A549 (cell line): ENCODE measurements at regions not wholly inside any gene's neighbourhood (a gene's known extent, or its start where the extent isn't known, plus 50 kb on each side); places are given as distances from the start of the nearest gene placed in this dataset.

Experiments used
- ATAC-seq, 2 experiments: fragments of 200-7000 bp in 1 of 2; fragments of >200 bp in 1 of 2; cut with Nextera tagmentation in 1 of 2; cut with Tn5 transposase in 1 of 2; 3 replicates each; pipeline versions ENCODE4 v1.8.0 to v1.9.1; 2018 to 2020; ENCODE audit warnings: mild to moderate bottlenecking in 1 of 2, moderate library complexity in 1 of 2
- CTCF ChIA-PET: fragments of 300-600 bp; sonication (Branson Sonifier 250); formaldehyde crosslinking; extraction: SDS; loops from one replicate; lab custom pipeline; 2021; ENCODE audit warnings: antibody characterized with exemption, inconsistent platforms; lab: Yijun Ruan, JAX
- POLR2A ChIA-PET: fragments of 350-600 bp; formaldehyde crosslinking; extraction: SDS; loops from one replicate; lab custom pipeline; 2021; ENCODE audit warnings: antibody characterized with exemption, inconsistent platforms; lab: Yijun Ruan, JAX
- DNase-seq, 2 experiments: peaks; one replicate each; pipeline versions ENCODE4 v3.0.0 to v3.0.0-alpha.2; 2011 to 2016; ENCODE audit warnings: low read depth in 1 of 2, low spot score in 1 of 2
- FAIRE-seq: peaks from 2 replicates; lab custom pipeline; 2011; peaks lifted over from hg19 to GRCh38; lab: Jason Lieb, UNC
- H3K27ac ChIP-seq, 2 experiments: fragments of >200 bp; sonication (Bioruptor Twin); formaldehyde crosslinking; 3 replicates each; pipeline ENCODE4 v1.5.1; 2016 to 2017
- H3K4me1 ChIP-seq: fragments of >200 bp; sonication (Bioruptor Twin); formaldehyde crosslinking; 3 replicates; pipeline ENCODE4 v1.6.1; 2016
- H3K4me2 ChIP-seq: fragments of >200 bp; sonication (Bioruptor Twin); formaldehyde crosslinking; 3 replicates; pipeline ENCODE4 v1.6.1; 2016
- H3K4me3 ChIP-seq: fragments of >200 bp; sonication (Bioruptor Twin); formaldehyde crosslinking; 3 replicates; pipeline ENCODE4 v1.5.1; 2016
- H3K9me3 ChIP-seq: fragments of >200 bp; sonication (Bioruptor Twin); formaldehyde crosslinking; 3 replicates; pipeline ENCODE4 v1.6.1; 2016
- CBX2 ChIP-seq: fragments of 200-600 bp; sonication (generic); IDR thresholded peaks from 2 replicates; pipeline ENCODE4 v1.6.1; 2016; ENCODE audit warnings: low read depth, mild to moderate bottlenecking, borderline replicate concordance
- CEBPB ChIP-seq, 2 experiments: fragments of >200 bp in 1 of 2; sonication (Bioruptor Twin) in 1 of 2; formaldehyde crosslinking in 1 of 2; IDR thresholded peaks; 2 replicates each; pipeline ENCODE4 v1.6.1; 2012 to 2016
- CHD2 ChIP-seq: fragments of 150-350 bp; IDR thresholded peaks from 2 replicates; pipeline ENCODE4 v1.6.1; 2014; ENCODE audit warnings: low read length; ENCODE audit not compliant: partially characterized antibody
- GATA3 ChIP-seq: IDR thresholded peaks from 2 replicates; pipeline ENCODE4 v1.6.1; 2012; ENCODE audit warnings: borderline replicate concordance
- HDAC2 ChIP-seq: fragments of 200-600 bp; sonication (generic); IDR thresholded peaks from 2 replicates; pipeline ENCODE4 v1.6.1; 2016
- HEYL ChIP-seq: fragments of 250-450 bp; sonication (Bioruptor Pico); IDR thresholded peaks from 2 replicates; pipeline ENCODE4 v1.8.0; 2021; ENCODE audit warnings: mild to moderate bottlenecking, moderate library complexity
- HOXB13 ChIP-seq: fragments of 250-450 bp; sonication (Bioruptor Pico); IDR thresholded peaks from 2 replicates; pipeline ENCODE4 v1.5.0; 2020; ENCODE audit warnings: low read depth, mild to moderate bottlenecking, moderate library complexity
- JUN ChIP-seq, 2 experiments: fragments of >200 bp; sonication (Bioruptor Twin); formaldehyde crosslinking; IDR thresholded peaks; 2 replicates in 1 of 2; 3 replicates in 1 of 2; pipeline ENCODE4 v1.6.1; 2016 to 2017
- JUNB ChIP-seq: fragments of >200 bp; sonication (Bioruptor Twin); formaldehyde crosslinking; IDR thresholded peaks from 2 replicates; pipeline ENCODE4 v1.6.1; 2016
- KDM5A ChIP-seq: fragments of 200-600 bp; sonication (generic); IDR thresholded peaks from 2 replicates; pipeline ENCODE4 v1.6.1; 2016; ENCODE audit warnings: antibody characterized with exemption, mild to moderate bottlenecking
- NFE2L2 ChIP-seq: fragments of 150-350 bp; conservative IDR thresholded peaks from 2 replicates; pipeline ENCODE4 v1.6.1; 2014; ENCODE audit warnings: low read length
- PHF8 ChIP-seq: fragments of 200-600 bp; sonication (generic); IDR thresholded peaks from 2 replicates; pipeline ENCODE4 v1.6.1; 2016; ENCODE audit warnings: low read depth, mild to moderate bottlenecking, antibody characterized with exemption, moderate library complexity, borderline replicate concordance
- RAD21 ChIP-seq, 2 experiments: fragments of >200 bp in 1 of 2; sonication (Bioruptor Twin) in 1 of 2; formaldehyde crosslinking in 1 of 2; IDR thresholded peaks in 1 of 2; conservative IDR thresholded peaks in 1 of 2; 2 replicates in 1 of 2; 3 replicates in 1 of 2; pipeline ENCODE4 v1.6.1; 2012 to 2018; ENCODE audit warnings: inconsistent platforms in 1 of 2
- RCOR1 ChIP-seq: fragments of 150-350 bp; IDR thresholded peaks from 2 replicates; pipeline ENCODE4 v1.6.1; 2014; ENCODE audit warnings: antibody characterized with exemption, low read length, low read depth
- SREBF2 ChIP-seq: fragments of 450-650 bp; IDR thresholded peaks from 2 replicates; pipeline ENCODE4 v1.6.1; 2014; ENCODE audit warnings: mild to moderate bottlenecking, moderate library complexity
- TFCP2L1 ChIP-seq: fragments of 250-450 bp; sonication (Bioruptor Pico); IDR thresholded peaks from 2 replicates; pipeline ENCODE4 v1.5.0; 2021; ENCODE audit warnings: mild to moderate bottlenecking
- TP53 ChIP-seq: fragments of 250-450 bp; sonication (Bioruptor Pico); IDR thresholded peaks from 2 replicates; pipeline ENCODE4 v1.5.0; 2021; ENCODE audit warnings: mild to moderate bottlenecking, moderate library complexity
- ZC3H11A ChIP-seq: fragments of 450-650 bp; IDR thresholded peaks from 2 replicates; pipeline ENCODE4 v1.6.1; 2014; ENCODE audit warnings: antibody characterized with exemption, mild to moderate bottlenecking
- ZFP36 ChIP-seq: fragments of 450-650 bp; IDR thresholded peaks from 2 replicates; pipeline ENCODE4 v1.6.1; 2014; ENCODE audit warnings: borderline replicate concordance; ENCODE audit not compliant: partially characterized antibody
- ZNF302 ChIP-seq: fragments of 250-450 bp; sonication (Bioruptor Pico); IDR thresholded peaks from 2 replicates; pipeline ENCODE4 v1.9.0; 2021; ENCODE audit warnings: inconsistent platforms, mild to moderate bottlenecking, moderate library complexity
- ZSCAN20 ChIP-seq: fragments of 250-450 bp; sonication (Bioruptor Pico); IDR thresholded peaks from 2 replicates; pipeline ENCODE4 v1.8.0; 2022; ENCODE audit warnings: mild to moderate bottlenecking, moderate library complexity
- WGBS: methylation state at CpG from one replicate; pipeline ENCODE4 v1.1.6; 2017; ENCODE audit errors: missing lambda C conversion rate; 5-methylcytosine and 5-hydroxymethylcytosine counted together
- TF ChIP-seq, protein P1 (sequence below): fragments of 150-350 bp; IDR thresholded peaks from 2 replicates; pipeline ENCODE4 v1.6.1; 2014; ENCODE audit warnings: low read depth, mild to moderate bottlenecking, low read length
- TF ChIP-seq, protein P2 (sequence below): IDR thresholded peaks from 2 replicates; pipeline ENCODE4 v1.6.1; 2012
- TF ChIP-seq, protein P3 (sequence below): fragments of >200 bp; sonication (Bioruptor Twin); formaldehyde crosslinking; IDR thresholded peaks from 2 replicates; pipeline ENCODE4 v1.6.1; 2016
- TF ChIP-seq, protein P4 (sequence below): fragments of >200 bp; sonication (Bioruptor Twin); formaldehyde crosslinking; IDR thresholded peaks from 3 replicates; pipeline ENCODE4 v1.6.1; 2016
- TF ChIP-seq, protein P5 (sequence below): IDR thresholded peaks from 2 replicates; pipeline ENCODE4 v1.6.1; 2012; ENCODE audit warnings: low read depth, borderline replicate concordance

DNA sequence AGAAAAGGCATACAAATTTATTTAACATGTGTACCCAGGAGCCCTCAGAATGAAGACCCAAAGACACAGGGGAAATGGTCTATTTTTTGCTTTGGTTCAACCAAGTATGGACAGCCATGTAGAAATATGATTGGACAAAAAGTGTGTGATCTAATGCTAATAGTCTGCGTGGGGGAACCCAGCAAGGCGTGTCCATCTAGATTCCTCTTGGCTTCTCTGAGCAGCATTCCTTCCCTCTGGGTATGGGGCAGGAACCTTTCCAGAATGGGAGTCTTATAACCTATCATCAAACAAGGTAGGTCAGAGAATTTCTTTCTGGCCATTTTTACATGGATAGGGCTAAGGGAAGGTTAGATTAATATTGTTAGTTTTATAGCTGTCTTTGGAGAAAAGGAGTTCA lies 698.2 kb downstream of the FGF9 start:
- Histone ChIP-seq H3K4me2 (no peak overlapping the region), H3K27ac (no peak overlapping the region), H3K4me3 (no peak overlapping the region)
- ATAC-seq (no peak), FAIRE-seq (no peak), DNase-seq (no peak)
- CTCF ChIA-PET, result no interaction called here
- 8% methylated on average over 2 of the region's 2 CpGs for WGBS
- TF ChIP-seq ZSCAN20 (CRISPR knock-in tag) (no peak), GATA3 (no peak), NFE2L2 (no peak), TFCP2L1 (CRISPR knock-in tag) (no peak), CBX2 (no peak), CEBPB (IDR thresholded peaks at IDR 0.05) (no peak), HEYL (CRISPR knock-in tag) (no peak), RAD21 (conservative IDR thresholded peaks at IDR 0.05 in 1 of 2, IDR thresholded peaks at IDR 0.05 in 1 of 2) (no peak), HDAC2 (no peak), ZC3H11A (no peak)
- TF ChIP-seq, protein P1, sequence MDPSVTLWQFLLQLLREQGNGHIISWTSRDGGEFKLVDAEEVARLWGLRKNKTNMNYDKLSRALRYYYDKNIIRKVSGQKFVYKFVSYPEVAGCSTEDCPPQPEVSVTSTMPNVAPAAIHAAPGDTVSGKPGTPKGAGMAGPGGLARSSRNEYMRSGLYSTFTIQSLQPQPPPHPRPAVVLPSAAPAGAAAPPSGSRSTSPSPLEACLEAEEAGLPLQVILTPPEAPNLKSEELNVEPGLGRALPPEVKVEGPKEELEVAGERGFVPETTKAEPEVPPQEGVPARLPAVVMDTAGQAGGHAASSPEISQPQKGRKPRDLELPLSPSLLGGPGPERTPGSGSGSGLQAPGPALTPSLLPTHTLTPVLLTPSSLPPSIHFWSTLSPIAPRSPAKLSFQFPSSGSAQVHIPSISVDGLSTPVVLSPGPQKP, result no peak
- TF ChIP-seq, protein P2, sequence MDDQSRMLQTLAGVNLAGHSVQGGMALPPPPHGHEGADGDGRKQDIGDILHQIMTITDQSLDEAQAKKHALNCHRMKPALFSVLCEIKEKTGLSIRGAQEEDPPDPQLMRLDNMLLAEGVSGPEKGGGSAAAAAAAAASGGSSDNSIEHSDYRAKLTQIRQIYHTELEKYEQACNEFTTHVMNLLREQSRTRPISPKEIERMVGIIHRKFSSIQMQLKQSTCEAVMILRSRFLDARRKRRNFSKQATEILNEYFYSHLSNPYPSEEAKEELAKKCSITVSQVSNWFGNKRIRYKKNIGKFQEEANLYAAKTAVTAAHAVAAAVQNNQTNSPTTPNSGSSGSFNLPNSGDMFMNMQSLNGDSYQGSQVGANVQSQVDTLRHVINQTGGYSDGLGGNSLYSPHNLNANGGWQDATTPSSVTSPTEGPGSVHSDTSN, result no peak
- TF ChIP-seq, protein P3, sequence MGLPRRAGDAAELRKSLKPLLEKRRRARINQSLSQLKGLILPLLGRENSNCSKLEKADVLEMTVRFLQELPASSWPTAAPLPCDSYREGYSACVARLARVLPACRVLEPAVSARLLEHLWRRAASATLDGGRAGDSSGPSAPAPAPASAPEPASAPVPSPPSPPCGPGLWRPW, result no peak
- TF ChIP-seq, all 56 proteins: peak for 0
- POLR2A ChIA-PET, result no interaction called here
- H3K9me3 ChIP-seq, result no peaks in the 10 kb centered on the region
- no peaks in the 10 kb centered on the region for H3K4me1 ChIP-seq

DNA sequence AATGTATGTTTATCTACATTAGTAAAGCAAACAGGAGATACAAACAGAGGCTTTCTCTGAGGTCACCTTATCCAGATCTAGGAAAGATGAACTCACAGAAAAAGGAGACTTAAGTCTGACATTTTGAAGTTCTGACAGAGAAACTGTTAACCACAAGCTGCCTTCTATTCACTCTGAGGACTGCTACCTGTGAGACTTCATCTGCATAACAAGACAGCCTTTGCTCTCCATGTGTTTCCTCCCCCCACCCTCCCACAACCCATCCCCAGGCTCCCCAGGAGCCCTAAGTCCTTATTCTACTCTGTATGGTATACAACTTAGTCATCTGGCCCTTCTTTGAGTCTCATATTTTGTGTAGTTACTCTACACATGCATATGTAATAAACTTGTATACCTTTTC lies 699.0 kb downstream of the FGF9 start:
- Histone ChIP-seq H3K9me3 (no peaks in the 10 kb centered on the region), H3K4me2 (no peak overlapping the region), H3K4me1 (no peaks in the 10 kb centered on the region), H3K4me3 (no peak overlapping the region), H3K27ac (no peak overlapping the region)
- ChIA-PET POLR2A (no interaction called here), CTCF (no interaction called here)
- ATAC-seq, result no peak
- FAIRE-seq, result no peak
- no peak for DNase-seq
- TF ChIP-seq KDM5A (no peak), HDAC2 (no peak), CHD2 (no peak), RCOR1 (no peak), TP53 (CRISPR knock-in tag) (no peak), CBX2 (no peak), ZNF302 (CRISPR knock-in tag) (no peak), TFCP2L1 (CRISPR knock-in tag) (no peak), JUN (IDR thresholded peaks at IDR 0.05) (no peak), GATA3 (no peak), JUNB (no peak), ZFP36 (no peak), PHF8 (no peak), SREBF2 (no peak), HOXB13 (no peak)
- TF ChIP-seq, protein P4, sequence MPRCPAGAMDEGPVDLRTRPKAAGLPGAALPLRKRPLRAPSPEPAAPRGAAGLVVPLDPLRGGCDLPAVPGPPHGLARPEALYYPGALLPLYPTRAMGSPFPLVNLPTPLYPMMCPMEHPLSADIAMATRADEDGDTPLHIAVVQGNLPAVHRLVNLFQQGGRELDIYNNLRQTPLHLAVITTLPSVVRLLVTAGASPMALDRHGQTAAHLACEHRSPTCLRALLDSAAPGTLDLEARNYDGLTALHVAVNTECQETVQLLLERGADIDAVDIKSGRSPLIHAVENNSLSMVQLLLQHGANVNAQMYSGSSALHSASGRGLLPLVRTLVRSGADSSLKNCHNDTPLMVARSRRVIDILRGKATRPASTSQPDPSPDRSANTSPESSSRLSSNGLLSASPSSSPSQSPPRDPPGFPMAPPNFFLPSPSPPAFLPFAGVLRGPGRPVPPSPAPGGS, result no peak
- TF ChIP-seq, protein P2, result no peak
- TF ChIP-seq, protein P3, result no peak
- TF ChIP-seq, protein P5, sequence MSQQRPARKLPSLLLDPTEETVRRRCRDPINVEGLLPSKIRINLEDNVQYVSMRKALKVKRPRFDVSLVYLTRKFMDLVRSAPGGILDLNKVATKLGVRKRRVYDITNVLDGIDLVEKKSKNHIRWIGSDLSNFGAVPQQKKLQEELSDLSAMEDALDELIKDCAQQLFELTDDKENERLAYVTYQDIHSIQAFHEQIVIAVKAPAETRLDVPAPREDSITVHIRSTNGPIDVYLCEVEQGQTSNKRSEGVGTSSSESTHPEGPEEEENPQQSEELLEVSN, result no peak
